ENCODE measurements at regions not wholly inside any gene's neighbourhood (a gene's known extent, or its start where the extent isn't known, plus 50 kb on each side); places are given as distances from the start of the nearest gene placed in this dataset.
"Not testable (repeated sequence)": the region's sequence is repeated elsewhere in the genome, so short reads cannot be mapped to it uniquely, and the experiment has no call there.

DNA sequence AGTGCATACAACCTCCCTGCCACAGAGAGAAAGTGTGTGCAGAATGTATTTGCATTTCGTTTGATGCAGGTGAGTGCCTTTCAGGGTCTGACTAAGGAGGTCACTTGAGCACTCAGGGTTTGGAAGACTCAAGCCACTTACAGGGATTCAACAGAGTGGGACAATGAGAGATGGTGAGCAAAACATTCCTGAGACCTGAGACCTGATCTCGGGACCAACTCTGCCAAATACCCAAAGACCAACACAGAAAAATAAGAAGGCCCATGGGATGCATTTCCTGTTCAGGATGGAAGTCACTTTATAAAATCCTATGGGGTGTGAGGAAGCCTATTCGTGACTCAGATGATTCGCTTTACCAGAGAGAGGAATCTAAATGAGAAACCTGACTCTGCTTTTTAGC lies 65.2 kb upstream of the LARGE1 start:
- DNase-seq (no peak), ATAC-seq (ENCODE audit: low FRiP score in 2 of 2) (no peak)
- Histone ChIP-seq H3K9me3 (no peaks in the 10 kb centered on the region), H3K4me3 (no peak overlapping the region), H3K27ac (no peak overlapping the region), H3K4me1 (no peaks in the 10 kb centered on the region), H3K27me3 (no peaks in the 10 kb centered on the region), H3K36me3 (no peaks in the 10 kb centered on the region)
- no peak for TF ChIP-seq POLR2AphosphoS5 (IDR thresholded peaks at IDR 0.05)
- TF ChIP-seq, protein P1, sequence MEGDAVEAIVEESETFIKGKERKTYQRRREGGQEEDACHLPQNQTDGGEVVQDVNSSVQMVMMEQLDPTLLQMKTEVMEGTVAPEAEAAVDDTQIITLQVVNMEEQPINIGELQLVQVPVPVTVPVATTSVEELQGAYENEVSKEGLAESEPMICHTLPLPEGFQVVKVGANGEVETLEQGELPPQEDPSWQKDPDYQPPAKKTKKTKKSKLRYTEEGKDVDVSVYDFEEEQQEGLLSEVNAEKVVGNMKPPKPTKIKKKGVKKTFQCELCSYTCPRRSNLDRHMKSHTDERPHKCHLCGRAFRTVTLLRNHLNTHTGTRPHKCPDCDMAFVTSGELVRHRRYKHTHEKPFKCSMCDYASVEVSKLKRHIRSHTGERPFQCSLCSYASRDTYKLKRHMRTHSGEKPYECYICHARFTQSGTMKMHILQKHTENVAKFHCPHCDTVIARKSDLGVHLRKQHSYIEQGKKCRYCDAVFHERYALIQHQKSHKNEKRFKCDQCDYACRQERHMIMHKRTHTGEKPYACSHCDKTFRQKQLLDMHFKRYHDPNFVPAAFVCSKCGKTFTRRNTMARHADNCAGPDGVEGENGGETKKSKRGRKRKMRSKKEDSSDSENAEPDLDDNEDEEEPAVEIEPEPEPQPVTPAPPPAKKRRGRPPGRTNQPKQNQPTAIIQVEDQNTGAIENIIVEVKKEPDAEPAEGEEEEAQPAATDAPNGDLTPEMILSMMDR (IDR thresholded peaks at IDR 0.05) = no peak
- TF ChIP-seq POLR2A (IDR thresholded peaks at IDR 0.05) = no peak
- TF ChIP-seq EP300 (IDR thresholded peaks at IDR 0.05) = no peak
- 76% methylated on average over 4 of the region's 4 CpGs for WGBS, 2 donors

DNA sequence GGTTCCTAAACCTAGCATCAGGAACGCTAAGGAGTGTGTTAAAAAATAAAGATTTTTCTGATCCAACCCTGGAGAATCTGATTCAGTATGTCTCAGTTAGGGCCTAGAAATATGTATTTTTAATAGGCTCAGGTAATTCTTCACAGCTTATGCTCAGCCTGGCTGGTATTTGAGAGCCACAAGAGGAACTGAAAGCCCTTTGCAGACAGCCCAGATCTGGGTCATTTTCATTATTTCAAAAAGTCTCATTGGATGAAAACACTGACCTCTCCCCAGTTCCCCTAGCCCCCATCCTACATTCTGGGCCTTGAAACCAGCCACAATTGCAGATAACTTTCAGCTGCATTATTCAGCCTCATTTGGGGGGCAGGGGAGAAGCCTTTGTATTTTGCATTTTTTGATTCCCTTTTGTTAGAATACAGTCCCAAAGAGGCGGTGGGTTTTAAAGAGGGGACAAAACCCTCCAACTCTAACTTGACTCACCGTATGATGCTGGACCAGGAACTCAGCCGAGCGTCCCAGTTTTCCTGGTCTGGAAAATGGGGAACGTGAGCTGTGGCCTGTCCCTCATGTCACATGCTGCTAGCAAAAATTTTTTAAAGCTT lies 66.0 kb upstream of the LARGE1 start:
- no peak for TF ChIP-seq POLR2A (IDR thresholded peaks at IDR 0.05)
- TF ChIP-seq, protein P1 (IDR thresholded peaks at IDR 0.05) = no peak
- TF ChIP-seq EP300 (IDR thresholded peaks at IDR 0.05) = no peak
- no peak for TF ChIP-seq POLR2AphosphoS5 (IDR thresholded peaks at IDR 0.05)
- DNase-seq (no peak), ATAC-seq (ENCODE audit: low FRiP score in 2 of 2) (no peak)
- no peaks in the 10 kb centered on the region for H3K36me3 ChIP-seq
- H3K4me3 ChIP-seq = no peak overlapping the region
- H3K9me3 ChIP-seq = no peaks in the 10 kb centered on the region
- no peak overlapping the region for H3K27ac ChIP-seq
- H3K4me1 ChIP-seq = no peaks in the 10 kb centered on the region
- WGBS, 2 donors = 81 to 82% methylated on average over 6 of the region's 6 CpGs
- H3K27me3 ChIP-seq = no peaks in the 10 kb centered on the region

DNA sequence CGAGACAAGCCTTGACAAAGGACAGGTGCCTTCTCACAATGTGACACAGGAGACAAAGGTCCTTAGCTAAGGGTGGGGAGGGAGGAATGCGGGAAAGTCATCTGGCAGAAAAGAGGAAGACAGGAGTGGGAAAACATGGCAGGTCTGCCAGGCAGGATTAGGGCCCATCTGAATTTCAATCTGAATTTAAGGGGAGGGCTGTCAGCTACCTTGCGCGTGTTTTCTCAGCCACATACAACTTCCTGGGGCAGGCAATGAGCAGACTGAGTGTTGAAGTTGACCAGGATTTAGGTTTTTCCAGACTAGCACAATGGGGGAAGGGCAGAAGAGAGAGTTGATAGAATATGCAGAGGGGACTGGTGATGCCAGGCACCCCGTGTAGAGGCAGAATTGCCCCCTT lies 66.7 kb upstream of the LARGE1 start:
- Histone ChIP-seq H3K27ac (no peak overlapping the region), H3K27me3 (no peaks in the 10 kb centered on the region), H3K9me3 (no peaks in the 10 kb centered on the region), H3K4me3 (no peak overlapping the region), H3K4me1 (no peaks in the 10 kb centered on the region), H3K36me3 (no peaks in the 10 kb centered on the region)
- 47 to 51% methylated on average over 5 of the region's 5 CpGs for WGBS, 2 donors
- TF ChIP-seq EP300 (IDR thresholded peaks at IDR 0.05) (no peak), POLR2AphosphoS5 (IDR thresholded peaks at IDR 0.05) (no peak), POLR2A (IDR thresholded peaks at IDR 0.05) (no peak)
- TF ChIP-seq, protein P1 (IDR thresholded peaks at IDR 0.05) = no peak
- no peak for DNase-seq
- ATAC-seq (ENCODE audit: low FRiP score in 2 of 2) = no peak

DNA sequence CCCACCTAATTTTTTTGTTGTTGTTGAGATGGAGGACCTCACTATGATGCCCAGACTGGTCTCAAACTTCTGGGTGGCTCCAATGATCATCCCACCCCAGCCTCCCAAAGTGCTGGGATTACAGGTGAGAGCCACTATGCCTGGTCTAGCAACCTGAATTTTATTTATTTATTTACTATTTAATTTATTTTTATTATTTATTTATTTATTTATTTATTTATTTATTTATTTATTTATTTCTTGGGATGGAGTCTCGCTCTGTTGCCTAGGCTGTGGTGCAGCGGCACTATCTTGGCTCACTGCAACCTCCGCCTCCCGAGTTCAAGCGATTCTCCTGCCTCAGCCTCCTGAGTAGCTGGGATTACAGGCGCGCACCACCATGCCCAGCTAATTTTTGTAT lies 69.0 kb upstream of the LARGE1 start:
- 94 to 97% methylated on average over 7 of the region's 7 CpGs for WGBS, 2 donors
- not testable (repeated sequence) for H3K4me3 ChIP-seq; DNase-seq; H3K27me3 ChIP-seq; H3K36me3 ChIP-seq; H3K4me1 ChIP-seq; ATAC-seq (ENCODE audit: low FRiP score in 2 of 2); H3K27ac ChIP-seq; H3K9me3 ChIP-seq

DNA sequence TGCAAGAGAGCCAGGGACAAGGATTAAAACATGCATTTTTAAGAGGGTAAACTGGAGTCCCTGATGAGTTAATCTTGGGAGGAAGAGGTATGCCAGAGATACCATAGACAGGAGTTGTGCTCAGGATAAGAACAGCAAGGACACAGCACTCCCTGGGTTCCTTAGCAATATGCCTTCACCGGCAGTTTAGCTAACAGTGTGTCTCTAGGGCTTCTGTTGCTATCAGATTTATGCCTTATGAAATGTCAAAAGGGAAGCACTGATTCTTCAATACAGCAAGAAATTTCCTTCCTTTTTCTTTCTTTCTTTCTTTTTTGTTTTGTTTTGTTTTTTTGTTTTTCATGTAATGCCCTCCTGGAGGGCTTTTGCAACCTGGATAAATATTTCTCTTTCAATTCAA lies 71.3 kb upstream of the LARGE1 start:
- H3K27me3 ChIP-seq = no peaks in the 10 kb centered on the region
- H3K4me1 ChIP-seq = no peaks in the 10 kb centered on the region
- ATAC-seq (ENCODE audit: low FRiP score in 2 of 2) (no peak), DNase-seq (no peak)
- no peaks in the 10 kb centered on the region for H3K9me3 ChIP-seq
- TF ChIP-seq, protein P1 (IDR thresholded peaks at IDR 0.05) = no peak
- no peak for TF ChIP-seq POLR2AphosphoS5 (IDR thresholded peaks at IDR 0.05)
- no peak overlapping the region for H3K4me3 ChIP-seq
- no peaks in the 10 kb centered on the region for H3K36me3 ChIP-seq
- H3K27ac ChIP-seq = no peak overlapping the region
- WGBS, 2 donors = 60 to 65% methylated on average over 1 of the region's 1 CpG

Measured in upper lobe of left lung (tissue), 6 donors.